Posterior cingulate gyrus (tissue), 11 donors: ENCODE measurements at regions not wholly inside any gene's neighbourhood (a gene's known extent, or its start where the extent isn't known, plus 50 kb on each side); places are given as distances from the start of the nearest gene placed in this dataset.

Experiments
- DNase-seq, 10 donors: peaks; one replicate each; pipeline versions ENCODE4 v3.0.0 to v3.0.0-alpha.2; 2020 to 2021; ENCODE audit warnings: mixed read lengths in 3 of 10
- intact Hi-C: fragments of 100-400 bp; cut with DNase I; formaldehyde crosslinking; loops from one replicate; pipeline ENCODE4 v1.15.1; 2023

DNA sequence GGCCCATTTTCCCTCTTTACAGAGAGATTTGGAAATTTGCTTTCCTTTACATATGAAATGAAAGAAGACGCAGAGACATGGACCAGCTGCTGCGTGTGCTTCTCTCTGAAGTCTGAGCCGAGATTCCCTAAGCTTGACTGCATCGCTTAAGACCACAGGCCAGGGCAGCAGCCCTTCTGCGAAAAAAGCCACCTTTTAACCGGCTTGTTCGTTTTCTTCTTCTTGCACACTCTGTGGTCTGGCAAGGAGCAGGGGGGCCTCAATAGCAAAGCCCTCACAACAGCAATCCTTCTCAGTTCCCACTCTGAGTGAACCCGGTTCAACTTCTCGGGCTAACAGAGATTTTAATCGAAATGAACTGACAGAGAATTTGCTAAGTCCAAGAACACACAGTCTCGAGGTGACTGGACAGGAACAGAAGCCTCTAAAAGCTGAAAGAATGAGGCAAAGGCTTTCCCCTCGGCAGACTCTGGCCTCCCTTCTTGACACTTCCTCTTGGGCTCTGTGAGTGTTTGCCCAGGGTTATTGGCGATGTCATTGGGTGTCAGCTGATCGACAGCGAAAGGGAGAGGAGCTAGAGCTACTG, 512.9 kb upstream of the KLF4 start:
- intact Hi-C loops = no loop called here
- DNase-seq = no peak

DNA sequence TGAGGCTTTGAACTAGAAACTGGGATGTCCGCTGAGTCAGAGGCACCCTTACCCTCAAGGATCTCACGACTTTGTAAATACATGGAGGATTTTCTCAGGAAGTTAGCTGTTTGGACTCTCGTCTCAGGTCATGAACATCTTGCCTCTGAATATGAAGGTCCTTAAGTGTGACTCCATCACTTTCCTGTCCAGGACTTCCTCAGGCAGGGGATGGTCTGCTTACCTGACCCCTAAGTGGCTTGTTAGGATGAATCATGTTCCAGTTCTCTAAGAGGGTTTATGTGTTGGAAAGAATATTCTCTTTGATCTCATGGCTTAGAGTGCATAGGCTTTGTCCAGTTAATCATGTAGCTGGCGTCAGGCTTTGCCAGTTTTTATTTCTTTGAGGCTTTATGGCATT, 511.7 kb upstream of the KLF4 start:
- DNase-seq = no peak
- intact Hi-C loops = no loop called here

DNA sequence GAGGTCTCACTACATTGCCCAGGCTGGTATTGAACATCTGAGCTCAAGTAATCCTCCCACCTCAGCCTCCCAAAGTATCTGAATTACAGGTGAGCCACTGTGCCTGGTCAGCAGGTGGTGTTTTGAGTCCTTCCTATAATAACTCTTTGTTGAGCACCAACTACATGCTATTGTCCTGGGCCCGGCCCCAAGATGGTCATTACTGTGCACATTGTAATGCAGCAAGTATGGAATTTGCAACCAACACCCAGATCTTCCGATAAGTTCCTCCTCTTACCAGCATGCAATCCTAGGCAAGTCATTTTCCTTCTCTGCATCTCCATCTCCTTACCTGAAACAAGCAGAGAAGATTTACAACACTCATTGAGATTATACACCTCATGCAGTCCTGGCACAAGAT, 510.3 kb upstream of the KLF4 start:
- no peak for DNase-seq
- intact Hi-C loops = no loop called here

DNA sequence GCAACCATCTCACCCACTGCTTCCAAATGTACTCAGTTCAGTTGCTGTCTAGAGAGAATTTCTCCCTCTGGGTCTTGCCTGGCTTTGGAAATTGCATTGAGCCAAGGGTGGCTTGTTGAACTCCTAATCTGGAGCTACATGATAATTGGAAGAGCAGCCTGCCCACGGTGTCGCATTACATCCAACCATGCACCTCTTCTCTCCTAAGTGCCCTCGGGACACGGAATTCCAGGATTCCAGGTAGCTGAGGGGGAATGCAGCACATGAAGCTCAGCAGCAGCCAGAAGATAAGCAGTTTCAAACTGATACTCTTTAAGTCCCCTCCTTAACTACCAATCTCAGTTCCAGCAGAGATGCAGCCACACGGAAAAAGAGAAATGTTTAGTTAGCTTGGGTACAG, 509.4 kb upstream of the KLF4 start:
- DNase-seq = no peak
- intact Hi-C loops = no loop called here

DNA sequence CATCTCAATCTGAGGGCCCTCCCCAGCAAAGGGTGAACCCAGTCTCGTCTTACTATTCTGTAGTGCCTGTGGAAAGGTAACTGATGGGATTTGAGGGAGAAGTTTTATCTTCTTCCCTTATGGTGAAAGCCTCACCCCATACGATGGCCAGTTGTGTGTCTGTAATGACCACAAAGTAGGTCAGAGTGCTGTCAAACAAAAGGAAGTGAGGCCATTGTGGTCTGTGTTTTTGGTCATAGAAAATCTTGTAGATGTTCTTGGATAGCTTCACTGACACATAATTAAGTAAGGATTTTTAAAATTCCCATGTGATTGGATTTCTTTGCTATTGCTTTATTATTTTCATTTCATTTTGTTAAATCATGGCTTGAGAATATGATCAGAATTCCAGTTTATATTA, 505.1 kb upstream of the KLF4 start:
- intact Hi-C loops = no loop called here
- no peak for DNase-seq

DNA sequence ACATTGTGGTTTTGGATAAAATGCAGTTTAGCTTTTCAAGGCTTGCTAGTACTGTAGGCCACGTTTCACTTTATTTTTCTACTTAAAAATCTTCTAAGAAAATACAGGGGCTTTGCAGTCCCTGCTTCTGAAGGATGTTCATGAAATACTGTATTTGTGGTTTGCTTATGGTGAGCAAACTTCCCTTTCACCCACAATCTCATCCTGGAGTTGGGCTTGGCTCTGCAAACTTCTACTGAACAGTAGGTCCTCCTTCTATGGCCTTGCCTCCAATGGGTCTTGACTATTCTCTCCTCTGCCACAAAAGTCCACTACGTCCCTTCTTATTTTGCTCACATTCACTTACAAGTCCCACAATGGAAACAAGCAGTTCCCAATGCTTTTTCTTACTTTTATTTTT, 502.7 kb upstream of the KLF4 start:
- intact Hi-C loops = no loop called here
- DNase-seq = no peak

DNA sequence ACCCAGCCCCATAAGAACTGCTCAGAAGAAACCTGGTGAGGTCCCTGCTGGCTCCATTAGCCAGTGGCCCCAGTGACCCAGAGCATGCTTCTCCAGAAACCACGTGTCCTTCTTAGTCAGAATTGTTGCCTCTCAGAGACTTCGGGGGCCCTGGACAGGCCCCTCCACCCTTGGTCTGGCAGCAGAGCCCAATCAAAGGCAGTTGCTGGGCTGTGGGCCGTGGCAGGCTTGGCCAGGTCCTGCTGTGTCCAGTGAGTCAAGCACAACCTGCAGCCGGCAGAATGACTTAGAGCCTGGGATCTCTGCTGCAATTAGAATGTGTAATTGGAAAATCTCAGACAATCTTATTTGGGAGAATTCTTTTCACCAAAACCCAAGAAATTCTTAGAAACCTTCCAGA, 502.0 kb upstream of the KLF4 start:
- intact Hi-C loops = no loop called here
- peak in 7 of 10 donors; percentile 7 to 85 (median 43) for DNase-seq

DNA sequence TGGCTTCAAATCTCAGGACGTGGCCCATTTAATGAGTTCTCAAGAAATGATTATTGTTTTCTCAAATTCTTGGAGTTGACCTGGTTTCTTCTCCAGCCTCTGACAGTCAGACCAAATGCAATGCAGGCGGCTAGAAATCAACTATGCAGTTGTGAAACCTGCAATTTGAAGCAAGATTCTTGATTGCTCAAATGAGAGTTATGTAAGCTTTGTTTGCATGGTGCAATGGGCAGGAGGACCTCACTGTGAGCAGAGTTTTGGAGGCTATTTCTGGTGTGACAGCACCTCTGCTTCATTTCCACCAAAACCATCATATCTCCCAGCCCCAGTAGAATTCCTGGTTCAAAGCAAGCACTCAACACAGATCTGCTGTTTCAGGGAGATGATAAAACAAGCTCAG, 500.0 kb upstream of the KLF4 start:
- intact Hi-C loops = no loop called here
- DNase-seq = no peak

DNA sequence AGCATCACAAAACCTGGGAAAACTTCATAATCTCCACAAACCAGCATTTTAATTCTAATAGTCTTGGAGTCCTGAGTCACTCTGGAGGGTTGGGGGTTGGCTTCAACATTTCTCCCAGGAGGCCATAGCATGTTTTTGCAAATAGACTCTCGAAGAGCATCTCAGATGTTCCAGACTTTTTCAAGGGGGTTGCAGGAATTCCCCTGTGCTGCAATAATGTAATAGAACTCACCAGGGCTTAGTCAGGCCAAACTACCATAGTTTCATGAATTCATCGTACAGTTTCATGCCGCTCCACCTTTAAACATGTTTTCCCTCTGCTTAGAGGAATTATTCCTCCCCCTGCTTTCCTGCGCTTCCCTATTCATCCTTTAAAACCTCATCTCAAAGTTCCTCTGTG, 499.5 kb upstream of the KLF4 start:
- intact Hi-C loops = no loop called here
- DNase-seq = no peak

DNA sequence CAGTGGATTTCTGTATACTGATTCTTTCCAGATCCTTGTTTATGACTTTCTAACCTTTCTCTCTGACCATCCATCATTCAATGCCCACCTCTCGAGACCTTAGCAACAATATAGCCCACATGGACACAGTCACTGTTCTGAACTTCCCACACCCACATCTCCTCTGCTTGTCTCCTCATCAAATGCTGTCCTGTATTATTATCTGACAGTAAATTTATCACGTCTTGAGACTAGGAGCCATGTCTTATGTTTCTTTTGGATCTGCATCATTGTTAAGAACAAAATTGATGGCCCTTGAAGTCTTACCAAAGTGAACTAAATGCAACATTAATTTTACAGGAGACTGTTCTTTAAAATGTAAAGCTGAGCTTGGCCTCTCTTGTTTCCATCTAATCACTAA, 495.4 kb upstream of the KLF4 start:
- intact Hi-C loops = no loop called here

DNA sequence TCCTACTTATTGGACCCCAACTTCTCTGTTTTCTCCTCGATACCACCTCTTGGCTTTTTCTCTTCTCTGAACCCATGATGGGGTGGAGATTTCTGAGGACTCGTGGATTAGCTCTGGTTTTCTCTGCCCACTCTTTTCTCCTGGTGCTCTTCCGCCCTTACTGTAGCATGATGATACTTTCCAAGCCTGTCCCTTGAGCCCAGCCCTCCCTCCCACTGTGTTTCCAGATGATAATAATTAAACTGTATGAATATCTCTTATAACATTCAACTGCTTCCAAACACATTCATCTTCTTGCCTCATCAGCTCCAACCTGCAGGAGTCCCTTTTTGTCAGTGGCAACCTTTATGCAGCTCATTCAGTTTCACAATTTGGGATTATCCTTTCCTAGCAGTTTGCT, 494.2 kb upstream of the KLF4 start:
- intact Hi-C loops = no loop called here
- no peak for DNase-seq

More for the DNA sequence above, 495.4 kb upstream of the KLF4 start:
- DNase-seq = no peak

DNA sequence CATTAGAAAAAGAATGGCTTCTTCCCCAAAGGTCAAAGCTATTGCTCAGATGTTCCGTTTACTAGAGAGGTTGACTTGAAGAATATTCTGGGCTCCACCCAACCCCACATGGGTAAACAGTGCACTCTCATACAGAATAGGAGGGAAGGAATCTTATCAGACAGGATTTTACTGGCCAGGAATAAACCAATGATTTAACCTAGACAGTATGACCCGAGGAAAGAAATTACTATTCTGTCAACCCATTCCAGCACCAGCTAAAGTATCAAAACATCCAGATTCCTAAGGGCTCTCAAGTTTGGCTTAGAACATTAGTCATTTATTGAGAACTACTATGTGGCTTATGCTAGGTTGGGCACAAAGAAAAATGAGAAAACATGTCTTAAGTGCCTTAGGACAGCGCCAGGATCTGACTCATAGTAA, 493.6 kb upstream of the KLF4 start:
- DNase-seq = no peak
- intact Hi-C loops = no loop called here

DNA sequence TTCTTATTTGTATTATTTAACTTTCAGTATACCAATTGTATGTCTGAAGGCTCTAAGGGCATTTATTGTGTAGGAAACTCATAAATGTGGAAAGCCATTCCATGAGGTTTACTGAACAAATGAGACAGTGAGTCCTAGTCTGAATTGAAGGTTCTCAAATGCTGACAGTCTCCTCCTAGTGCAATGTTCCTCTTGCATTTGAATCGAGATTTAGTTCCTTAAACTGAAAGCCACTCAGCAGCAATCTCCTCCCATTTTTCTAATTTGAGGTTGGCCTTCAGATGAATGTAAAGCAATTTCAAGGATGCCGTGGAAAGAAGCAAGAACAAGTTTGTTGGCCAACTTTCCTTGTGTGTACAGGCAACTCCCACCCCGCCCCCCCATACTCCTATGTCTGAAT, 493.2 kb upstream of the KLF4 start:
- intact Hi-C loops = no loop called here
- DNase-seq = no peak

DNA sequence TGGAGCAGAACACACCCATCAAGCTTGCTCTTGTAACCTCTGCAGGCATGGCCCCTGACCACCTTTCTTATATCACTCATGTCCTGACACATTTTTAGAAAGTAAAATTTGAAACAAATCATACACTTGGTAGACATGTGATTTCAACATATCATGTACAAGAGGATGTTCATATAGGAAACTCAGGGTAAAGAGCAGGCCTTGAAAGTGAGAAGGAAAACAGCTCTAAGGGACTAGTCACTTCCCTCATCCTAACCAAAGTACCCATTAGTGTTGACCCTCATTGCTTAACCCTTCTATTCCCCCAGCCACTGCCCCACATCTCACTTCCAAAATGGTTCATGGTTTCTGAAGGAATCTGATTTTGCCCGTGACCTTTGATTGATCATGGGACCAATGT, 492.4 kb upstream of the KLF4 start:
- intact Hi-C loops = no loop called here
- no peak for DNase-seq

DNA sequence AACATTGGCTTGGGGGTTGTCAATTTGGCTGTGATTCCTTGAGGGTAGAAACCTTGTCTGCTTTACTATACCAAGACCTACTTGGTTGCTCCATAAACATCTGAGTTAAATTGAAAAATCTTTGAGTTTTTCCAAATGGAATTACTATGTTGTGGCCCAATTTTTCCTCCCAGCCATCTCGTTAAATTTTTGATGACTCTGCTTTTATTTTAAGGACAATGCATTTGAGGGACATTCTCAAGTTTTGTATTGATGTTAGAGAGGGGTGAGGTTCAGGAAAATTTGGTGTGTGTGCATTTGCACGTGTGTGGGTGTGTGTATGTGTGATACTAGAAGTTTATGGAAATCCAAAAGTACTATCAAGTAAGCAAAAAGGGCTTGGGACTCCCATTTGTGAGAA, 491.4 kb upstream of the KLF4 start:
- intact Hi-C loops = no loop called here

DNA sequence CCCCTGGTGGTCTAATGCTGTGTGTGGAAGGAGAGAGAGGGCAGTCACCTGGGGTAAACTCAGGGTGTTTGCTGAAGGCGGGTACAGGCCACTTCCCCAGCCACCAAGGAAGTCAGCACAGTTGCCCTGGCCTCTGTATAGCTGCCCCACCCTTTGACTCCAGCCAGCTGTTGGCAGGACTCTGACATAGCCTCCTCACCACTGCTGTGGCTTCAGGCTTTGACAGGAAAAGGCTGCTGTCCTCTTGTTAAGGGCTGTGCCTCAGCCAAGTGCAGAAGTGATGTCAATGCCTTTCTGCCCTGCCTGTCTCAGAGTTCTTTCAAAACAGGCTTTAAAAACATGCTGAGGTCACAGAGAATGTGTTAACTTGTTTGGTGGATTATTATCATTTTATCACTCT, 487.2 kb upstream of the KLF4 start:
- DNase-seq = no peak
- intact Hi-C loops = no loop called here

More for the DNA sequence above, 491.4 kb upstream of the KLF4 start:
- no peak for DNase-seq

DNA sequence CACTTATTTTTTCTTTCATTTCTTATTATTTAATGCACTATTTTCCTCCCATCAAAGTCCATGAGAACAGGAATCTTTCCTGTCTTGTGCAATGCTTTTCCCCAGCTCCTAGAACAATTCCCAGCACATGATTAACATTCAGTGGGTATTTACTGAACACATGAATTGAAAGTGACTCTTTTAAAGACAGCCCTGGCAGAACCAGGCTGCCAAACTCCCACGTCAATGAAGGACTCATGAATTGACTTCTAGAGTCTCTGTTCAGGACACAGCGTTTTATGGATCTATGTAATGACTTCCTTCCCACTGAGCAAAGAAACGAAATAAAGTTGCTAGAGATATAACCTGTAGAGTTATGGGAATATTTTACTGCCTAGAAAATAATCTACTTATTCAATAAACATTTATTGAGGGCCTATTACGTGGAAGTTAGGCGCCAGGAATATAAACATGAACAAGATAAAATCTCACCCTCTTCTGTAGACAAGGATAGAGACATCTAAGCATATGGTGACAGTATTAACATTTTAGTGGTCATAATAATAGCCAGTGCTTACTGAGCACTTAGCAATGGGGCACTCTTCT, 485.9 kb upstream of the KLF4 start:
- intact Hi-C loops = no loop called here
- DNase-seq = no peak

DNA sequence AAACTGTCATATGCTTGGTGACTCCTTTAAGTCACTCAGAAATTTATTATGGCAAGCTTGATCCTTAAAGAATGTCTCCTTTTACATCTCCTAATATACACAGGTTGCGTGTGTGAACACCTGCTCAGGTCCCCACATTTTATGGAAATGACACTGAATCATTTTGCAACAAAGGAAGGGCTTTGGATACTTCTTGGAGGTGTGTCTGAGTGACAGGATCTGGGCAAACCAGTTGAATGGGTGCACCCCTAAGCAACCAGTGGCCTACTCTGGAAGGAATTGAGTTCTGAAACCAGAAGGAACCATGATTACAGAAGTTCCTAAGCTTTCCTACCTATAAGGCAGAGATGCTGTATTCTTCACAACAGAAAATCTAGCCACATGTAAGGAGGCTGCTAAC, 483.9 kb upstream of the KLF4 start:
- intact Hi-C loops = no loop called here
- no peak for DNase-seq

DNA sequence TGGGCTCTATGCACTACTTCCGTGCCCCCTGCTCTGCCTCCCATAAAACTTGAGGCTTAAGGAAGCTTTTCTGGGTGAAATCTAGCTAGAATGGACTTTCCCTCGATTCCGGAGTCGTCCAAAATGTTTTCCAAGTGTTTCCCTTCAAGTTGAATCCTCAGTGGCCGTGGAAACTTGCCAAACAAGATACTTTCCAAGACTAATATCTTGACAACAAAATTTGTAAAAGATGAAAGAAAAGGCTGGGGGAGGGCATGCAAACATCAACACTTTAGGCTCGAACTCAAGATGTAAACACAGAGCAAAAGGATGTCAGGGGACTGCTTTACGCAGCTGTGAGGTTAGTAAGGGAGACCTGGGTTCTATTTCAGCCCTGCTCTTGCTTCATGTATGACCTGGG, 482.8 kb upstream of the KLF4 start:
- intact Hi-C loops = no loop called here
- no peak for DNase-seq

DNA sequence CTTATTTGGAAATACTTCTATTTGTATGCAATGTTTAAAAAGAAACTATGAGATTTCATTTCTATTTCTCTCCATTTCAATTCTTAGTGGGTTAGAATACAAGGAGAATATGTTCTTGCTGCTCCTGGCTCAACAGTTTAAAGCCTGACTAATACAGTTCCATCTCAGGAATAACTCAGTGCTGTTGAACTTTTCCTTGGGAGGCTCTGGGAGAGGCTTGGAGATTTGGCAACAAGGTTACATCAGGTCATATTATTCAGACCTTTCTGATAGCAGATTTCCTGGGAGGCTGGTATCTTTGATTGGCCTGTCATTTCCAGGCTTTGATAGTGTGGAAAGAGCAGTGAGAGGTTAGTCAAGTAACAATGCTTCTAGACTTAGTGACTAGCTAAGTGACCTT, 481.7 kb upstream of the KLF4 start:
- no peak for DNase-seq
- intact Hi-C loops = no loop called here

DNA sequence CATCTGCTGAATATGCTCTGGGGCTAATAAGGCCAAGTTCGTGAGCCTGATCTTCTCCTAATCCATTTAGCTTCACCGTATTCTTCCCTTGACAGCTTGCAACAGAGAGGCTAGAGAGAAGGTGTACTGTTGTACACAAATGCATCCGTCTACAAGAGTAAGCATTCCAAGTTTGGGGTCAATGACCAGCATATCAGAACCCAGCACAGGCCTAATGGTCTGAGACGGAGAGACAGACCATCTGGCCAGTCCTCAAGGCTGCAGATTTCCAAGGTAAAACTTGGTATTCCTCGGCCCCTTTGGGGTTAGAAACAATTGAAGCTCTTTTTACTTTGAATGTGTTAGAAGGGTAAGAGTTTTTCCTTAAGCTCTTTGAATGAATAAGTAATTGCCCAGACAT, 481.2 kb upstream of the KLF4 start:
- intact Hi-C loops = no loop called here

DNA sequence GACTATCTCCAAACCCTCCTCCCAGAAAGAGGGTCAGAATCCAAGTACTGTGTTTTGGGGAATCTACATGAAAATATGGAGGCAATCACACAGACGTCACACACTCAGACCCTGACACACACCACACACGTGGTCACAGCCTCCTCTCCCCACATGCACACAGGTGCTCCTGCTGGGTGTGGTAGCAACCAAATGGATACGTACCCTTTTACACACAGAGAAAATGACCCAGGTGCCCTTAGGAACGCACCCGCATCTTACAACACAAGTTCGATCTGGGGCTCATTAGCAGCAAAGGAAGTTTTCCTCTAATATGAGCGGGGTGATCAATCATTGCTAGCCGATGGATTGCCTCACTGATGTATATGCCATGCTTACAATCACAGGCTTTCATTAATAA, 480.2 kb upstream of the KLF4 start:
- DNase-seq = no peak
- intact Hi-C loops = no loop called here

More for the DNA sequence above, 481.2 kb upstream of the KLF4 start:
- no peak for DNase-seq

DNA sequence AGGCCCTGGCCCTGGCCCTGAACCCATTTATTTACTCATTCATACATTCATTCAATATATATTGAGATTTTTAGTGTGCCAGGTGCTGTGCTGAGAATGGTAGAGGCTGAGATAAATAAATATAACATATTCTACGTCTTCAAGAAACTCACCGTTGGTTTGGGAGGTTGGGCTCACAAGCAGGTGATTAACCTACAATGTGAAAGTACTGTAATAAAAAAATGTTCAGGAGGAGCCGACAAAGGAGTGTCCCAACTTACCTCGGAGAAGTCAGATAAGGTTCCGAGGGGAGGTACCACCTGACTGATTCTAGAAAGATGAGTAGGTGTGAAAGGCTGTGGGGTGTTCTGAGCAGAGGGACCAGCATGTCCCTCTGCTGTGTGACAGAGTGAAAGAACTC, 479.6 kb upstream of the KLF4 start:
- no peak for DNase-seq
- intact Hi-C loops = no loop called here
